T-helper 2 cell treated with Interferon-gamma antibody and Interleukin-4, amounts not matched to agents 100 ng/mL and 5 ng/mL, for 36 hours (primary cell): ENCODE measurements at regions not wholly inside any gene's neighbourhood (a gene's known extent, or its start where the extent isn't known, plus 50 kb on each side); places are given as distances from the start of the nearest gene placed in this dataset.

Experiments
- intact Hi-C: fragments of 100-400 bp; cut with micrococcal nuclease; formaldehyde crosslinking; loops from one replicate; pipeline ENCODE4 v1.15.1; 2023

- intact Hi-C loops = no loop called here
These were observed 189.2 kb upstream of the SLCO3A1 start for GRCh38 chr15:91664224-91664836.

- intact Hi-C loops = no loop called here
These were observed 188.3 kb upstream of the SLCO3A1 start for GRCh38 chr15:91665212-91665611.

GRCh38 chr15:91668370-91668769 is 185.1 kb upstream of the SLCO3A1 start:
- intact Hi-C loops = no loop called here

- intact Hi-C loops = no loop called here
These were observed 183.4 kb upstream of the SLCO3A1 start for GRCh38 chr15:91670108-91670507.

GRCh38 chr15:91678003-91678402 is 175.5 kb upstream of the SLCO3A1 start:
- intact Hi-C loops = no loop called here

- intact Hi-C loops = no loop called here
These were observed 174.1 kb upstream of the SLCO3A1 start for GRCh38 chr15:91679447-91679846.

- intact Hi-C loops = no loop called here
These were observed 168.1 kb upstream of the SLCO3A1 start for GRCh38 chr15:91685436-91685835.

GRCh38 chr15:91688811-91689210 is 164.7 kb upstream of the SLCO3A1 start:
- intact Hi-C loops = no loop called here

GRCh38 chr15:91689377-91689776 is 164.1 kb upstream of the SLCO3A1 start:
- intact Hi-C loops = no loop called here

- intact Hi-C loops = no loop called here
These were observed 160.9 kb upstream of the SLCO3A1 start for GRCh38 chr15:91692596-91692995.

GRCh38 chr15:91694131-91694830 is 159.2 kb upstream of the SLCO3A1 start:
- intact Hi-C loops = no loop called here

GRCh38 chr15:91694831-91695210 is 158.7 kb upstream of the SLCO3A1 start:
- intact Hi-C loops = no loop called here

GRCh38 chr15:91695799-91696198 is 157.7 kb upstream of the SLCO3A1 start:
- intact Hi-C loops = no loop called here

GRCh38 chr15:91696981-91697380 is 156.5 kb upstream of the SLCO3A1 start:
- intact Hi-C loops = no loop called here

GRCh38 chr15:91698241-91698640 is 155.3 kb upstream of the SLCO3A1 start:
- intact Hi-C loops = no loop called here

- intact Hi-C loops = no loop called here
These were observed 153.8 kb upstream of the SLCO3A1 start for GRCh38 chr15:91699741-91700140.

GRCh38 chr15:91703274-91703673 is 150.2 kb upstream of the SLCO3A1 start:
- intact Hi-C loops = no loop called here

- intact Hi-C loops = no loop called here
These were observed 149.2 kb upstream of the SLCO3A1 start for GRCh38 chr15:91704343-91704742.

GRCh38 chr15:91706322-91707032 is 147.0 kb upstream of the SLCO3A1 start:
- intact Hi-C loops = loop anchor here (1.0 to 5.0 kb wide), 6 partner anchors 151 to 404 kb away; no protein-coding TSS in a partner anchor

GRCh38 chr15:91710080-91710698 is 143.3 kb upstream of the SLCO3A1 start:
- intact Hi-C loops = no loop called here

- intact Hi-C loops = no loop called here
These were observed 142.0 kb upstream of the SLCO3A1 start for GRCh38 chr15:91711384-91712033.

GRCh38 chr15:91712286-91712685 is 141.2 kb upstream of the SLCO3A1 start:
- intact Hi-C loops = no loop called here
